ENCODE measurements at regions not wholly inside any gene's neighbourhood (a gene's known extent, or its start where the extent isn't known, plus 50 kb on each side); places are given as distances from the start of the nearest gene placed in this dataset.

DNA sequence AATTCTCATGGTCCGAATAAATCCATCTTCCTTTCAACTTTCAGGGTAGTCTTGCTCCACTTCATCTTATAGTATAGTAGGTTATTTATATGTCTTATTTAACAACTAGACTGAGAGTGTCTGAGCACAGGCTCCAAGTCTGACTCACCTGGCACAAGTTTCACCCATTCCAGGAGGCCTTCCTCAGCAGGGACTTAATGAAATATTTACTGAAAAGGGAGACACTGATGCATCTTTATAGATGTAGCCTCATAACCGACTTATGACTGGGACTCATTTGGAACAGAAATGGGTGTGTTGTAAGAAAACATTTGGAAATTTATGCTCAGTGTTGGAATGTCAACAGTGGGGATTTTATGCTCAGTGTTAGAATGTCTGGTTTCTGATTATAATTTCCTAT is 59.9 kb downstream of the CH25H start:
- no peaks in the 10 kb centered on the region for H3K79me2 ChIP-seq (ENCODE audit: insufficient read depth, low read length)
- H3K9me3 ChIP-seq (ENCODE audit: low read depth, low read length): no peaks in the 10 kb centered on the region
- peak overlapping the region; percentile 20 for H3K4me2 ChIP-seq (ENCODE audit: insufficient read depth, low read length)
- peak overlapping the region; percentile 38 for H3K27ac ChIP-seq (ENCODE audit: low read depth, low read length)
- peaks cover 13% of the 10 kb centered on the region for H3K4me1 ChIP-seq (ENCODE audit: insufficient read depth, low read length)
- no peaks in the 10 kb centered on the region for H3K36me3 ChIP-seq (ENCODE audit: insufficient read depth, low read length)
- TF ChIP-seq, protein P1, sequence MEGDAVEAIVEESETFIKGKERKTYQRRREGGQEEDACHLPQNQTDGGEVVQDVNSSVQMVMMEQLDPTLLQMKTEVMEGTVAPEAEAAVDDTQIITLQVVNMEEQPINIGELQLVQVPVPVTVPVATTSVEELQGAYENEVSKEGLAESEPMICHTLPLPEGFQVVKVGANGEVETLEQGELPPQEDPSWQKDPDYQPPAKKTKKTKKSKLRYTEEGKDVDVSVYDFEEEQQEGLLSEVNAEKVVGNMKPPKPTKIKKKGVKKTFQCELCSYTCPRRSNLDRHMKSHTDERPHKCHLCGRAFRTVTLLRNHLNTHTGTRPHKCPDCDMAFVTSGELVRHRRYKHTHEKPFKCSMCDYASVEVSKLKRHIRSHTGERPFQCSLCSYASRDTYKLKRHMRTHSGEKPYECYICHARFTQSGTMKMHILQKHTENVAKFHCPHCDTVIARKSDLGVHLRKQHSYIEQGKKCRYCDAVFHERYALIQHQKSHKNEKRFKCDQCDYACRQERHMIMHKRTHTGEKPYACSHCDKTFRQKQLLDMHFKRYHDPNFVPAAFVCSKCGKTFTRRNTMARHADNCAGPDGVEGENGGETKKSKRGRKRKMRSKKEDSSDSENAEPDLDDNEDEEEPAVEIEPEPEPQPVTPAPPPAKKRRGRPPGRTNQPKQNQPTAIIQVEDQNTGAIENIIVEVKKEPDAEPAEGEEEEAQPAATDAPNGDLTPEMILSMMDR (IDR thresholded peaks at IDR 0.05; ENCODE audit: extremely low read depth, low read depth, low read length): no peak
- H3K27me3 ChIP-seq (ENCODE audit: insufficient read depth, low read length): no peaks in the 10 kb centered on the region
- no peaks in the 10 kb centered on the region for H4K20me1 ChIP-seq (ENCODE audit: insufficient read depth, low read length)
- no peak overlapping the region for H3K4me3 ChIP-seq (ENCODE audit: insufficient read depth, low read length)
- no peak overlapping the region for H2AFZ ChIP-seq (ENCODE audit: low read length)
- no peak for DNase-seq (ENCODE audit: insufficient read length, low spot score, missing footprints)

DNA sequence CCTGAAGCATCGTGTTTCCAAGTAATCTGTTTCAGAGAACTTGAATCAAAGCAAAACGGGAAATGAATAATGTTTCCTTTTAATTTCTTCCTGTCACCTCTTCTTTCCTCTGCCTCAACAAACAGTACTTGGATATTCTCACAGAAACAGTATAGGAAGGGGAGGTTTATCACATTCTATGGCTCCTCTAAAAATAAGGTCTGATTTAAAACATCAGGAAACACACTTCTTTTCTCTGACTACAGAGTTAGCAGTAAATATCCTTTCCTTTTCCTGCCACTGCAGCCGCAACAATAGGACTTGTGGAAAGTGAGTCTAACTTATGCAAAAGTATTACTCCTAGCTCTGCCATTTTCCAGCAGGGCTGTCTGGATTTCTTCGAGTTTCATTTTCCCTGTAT is 62.3 kb downstream of the CH25H start:
- Histone ChIP-seq H3K4me3 (ENCODE audit: insufficient read depth, low read length) (no peak overlapping the region), H4K20me1 (ENCODE audit: insufficient read depth, low read length) (no peaks in the 10 kb centered on the region), H3K9me3 (ENCODE audit: low read depth, low read length) (no peaks in the 10 kb centered on the region), H3K36me3 (ENCODE audit: insufficient read depth, low read length) (no peaks in the 10 kb centered on the region), H3K27ac (ENCODE audit: low read depth, low read length) (no peak overlapping the region), H2AFZ (ENCODE audit: low read length) (no peak overlapping the region), H3K27me3 (ENCODE audit: insufficient read depth, low read length) (no peaks in the 10 kb centered on the region), H3K79me2 (ENCODE audit: insufficient read depth, low read length) (no peaks in the 10 kb centered on the region), H3K4me1 (ENCODE audit: insufficient read depth, low read length) (peaks cover 3% of the 10 kb centered on the region), H3K4me2 (ENCODE audit: insufficient read depth, low read length) (no peak overlapping the region)
- TF ChIP-seq, protein P1 (IDR thresholded peaks at IDR 0.05; ENCODE audit: extremely low read depth, low read depth, low read length): no peak
- no peak for DNase-seq (ENCODE audit: insufficient read length, low spot score, missing footprints)

DNA sequence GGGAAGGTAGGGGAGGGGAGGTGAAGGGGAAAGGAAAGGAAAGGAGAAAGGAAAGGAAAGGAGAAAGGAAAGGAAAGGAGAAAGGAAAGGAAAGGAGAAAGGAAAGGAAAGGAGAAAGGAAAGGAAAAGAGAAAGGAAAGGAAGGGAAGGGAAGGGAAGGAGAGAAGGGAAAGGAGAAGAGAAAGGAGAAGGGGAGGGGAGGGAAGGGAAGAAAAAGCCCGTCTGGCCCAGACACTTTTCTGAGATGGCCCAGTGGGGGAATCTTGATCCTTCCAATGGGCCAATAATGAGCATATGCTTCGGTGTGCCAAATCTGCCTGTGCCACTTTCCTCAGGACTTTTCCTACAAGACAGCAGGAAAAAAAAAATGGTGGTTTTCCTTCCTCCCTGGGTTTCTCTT is 64.5 kb downstream of the CH25H start:
- Histone ChIP-seq H3K27me3 (ENCODE audit: insufficient read depth, low read length) (no peaks in the 10 kb centered on the region), H3K4me1 (ENCODE audit: insufficient read depth, low read length) (peaks cover 2% of the 10 kb centered on the region), H3K4me2 (ENCODE audit: insufficient read depth, low read length) (no peak overlapping the region), H3K27ac (ENCODE audit: low read depth, low read length) (no peak overlapping the region), H3K9me3 (ENCODE audit: low read depth, low read length) (no peaks in the 10 kb centered on the region), H3K36me3 (ENCODE audit: insufficient read depth, low read length) (no peaks in the 10 kb centered on the region), H3K4me3 (ENCODE audit: insufficient read depth, low read length) (no peak overlapping the region), H2AFZ (ENCODE audit: low read length) (peak overlapping the region; percentile 50), H4K20me1 (ENCODE audit: insufficient read depth, low read length) (no peaks in the 10 kb centered on the region), H3K79me2 (ENCODE audit: insufficient read depth, low read length) (no peaks in the 10 kb centered on the region)
- TF ChIP-seq, protein P1 (IDR thresholded peaks at IDR 0.05; ENCODE audit: extremely low read depth, low read depth, low read length): no peak
- no peak for DNase-seq (ENCODE audit: insufficient read length, low spot score, missing footprints)

DNA sequence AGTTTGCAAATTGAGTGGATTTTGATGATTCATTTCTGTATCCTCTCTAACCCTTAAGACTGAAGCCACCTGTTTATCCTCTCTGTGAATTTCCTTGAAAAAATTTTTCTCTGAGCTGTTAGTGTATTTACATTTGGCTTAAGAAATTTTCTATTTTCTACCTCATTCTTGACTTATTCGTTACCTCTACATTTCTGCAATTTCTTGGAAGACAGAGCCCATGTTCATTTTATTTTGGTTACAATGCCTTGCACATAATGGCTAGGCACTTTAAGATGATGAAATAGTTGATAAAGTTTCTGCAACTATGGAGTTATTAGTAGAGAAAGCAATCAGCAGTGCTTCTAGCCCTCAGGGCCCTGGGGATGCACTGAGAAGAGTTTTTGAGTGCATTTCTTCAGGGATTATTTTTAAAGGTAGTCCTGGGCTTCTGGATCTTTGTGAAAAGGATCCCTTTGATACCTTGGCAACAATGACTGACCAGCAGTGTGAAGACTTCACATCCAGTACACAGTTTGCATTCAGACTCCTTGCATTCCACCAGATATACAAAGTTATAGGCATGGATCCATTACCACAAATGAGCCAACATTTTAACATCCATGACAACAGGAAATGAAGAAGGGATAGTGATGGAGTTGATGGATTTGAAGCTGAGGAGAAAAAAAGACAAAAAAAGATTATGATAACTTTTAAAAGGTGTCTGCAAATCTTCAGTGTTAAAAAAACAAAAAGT is 68.2 kb downstream of the CH25H start:
- no peak overlapping the region for H3K27ac ChIP-seq (ENCODE audit: low read depth, low read length)
- TF ChIP-seq, protein P1 (IDR thresholded peaks at IDR 0.05; ENCODE audit: extremely low read depth, low read depth, low read length): no peak

More for the DNA sequence above, 68.2 kb downstream of the CH25H start:
- Histone ChIP-seq H2AFZ (ENCODE audit: low read length) (no peak overlapping the region), H3K27me3 (ENCODE audit: insufficient read depth, low read length) (no peaks in the 10 kb centered on the region), H3K9me3 (ENCODE audit: low read depth, low read length) (no peaks in the 10 kb centered on the region), H3K4me3 (ENCODE audit: insufficient read depth, low read length) (no peak overlapping the region), H4K20me1 (ENCODE audit: insufficient read depth, low read length) (no peaks in the 10 kb centered on the region), H3K4me1 (ENCODE audit: insufficient read depth, low read length) (no peaks in the 10 kb centered on the region), H3K36me3 (ENCODE audit: insufficient read depth, low read length) (no peaks in the 10 kb centered on the region), H3K4me2 (ENCODE audit: insufficient read depth, low read length) (no peak overlapping the region), H3K79me2 (ENCODE audit: insufficient read depth, low read length) (no peaks in the 10 kb centered on the region)
- no peak for DNase-seq (ENCODE audit: insufficient read length, low spot score, missing footprints)

All from osteoblast (primary cell).